ENCODE measurements at regions not wholly inside any gene's neighbourhood (a gene's known extent, or its start where the extent isn't known, plus 50 kb on each side); places are given as distances from the start of the nearest gene placed in this dataset.

DNA sequence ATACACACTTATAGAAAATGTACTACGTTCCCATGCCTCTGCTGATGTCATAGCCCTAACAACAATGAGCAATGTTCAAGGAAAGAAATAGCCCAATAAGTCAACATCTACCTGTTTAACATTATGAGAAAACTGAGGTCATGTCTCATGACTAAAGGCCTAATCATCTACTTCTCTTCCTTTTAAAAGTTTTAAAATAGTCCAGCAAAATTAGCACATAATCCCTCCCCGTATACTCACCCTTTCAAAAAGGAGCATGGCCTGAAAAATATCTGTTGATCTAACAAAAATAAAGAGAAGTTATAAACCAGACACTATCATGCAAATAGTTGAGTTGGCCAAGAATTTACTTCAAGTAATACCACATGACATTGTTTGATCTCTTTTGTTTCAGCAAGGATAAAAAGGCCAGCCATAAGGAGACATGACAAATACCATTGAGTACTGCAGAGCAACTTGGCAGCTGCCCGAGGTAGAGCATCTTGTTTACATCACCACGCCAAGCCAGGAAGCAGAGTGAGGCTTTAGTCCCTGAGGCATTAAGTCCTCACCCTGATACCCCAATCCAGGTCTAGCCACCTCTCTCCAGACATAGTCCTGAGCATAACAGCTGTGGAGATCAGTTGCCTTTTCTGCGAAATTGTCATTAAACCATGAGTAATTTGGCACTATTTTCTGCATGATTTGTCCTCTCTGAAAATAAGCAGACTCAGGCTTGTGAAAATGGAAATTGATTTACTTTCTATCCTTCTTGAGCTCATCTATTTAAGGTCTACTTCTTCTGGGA lies 137.4 kb upstream of the ETAA1 start:
- DNase-seq (ENCODE audit: low read depth in 2 of 2) = peak; percentile 78 to 97
- TF ChIP-seq, protein P1, sequence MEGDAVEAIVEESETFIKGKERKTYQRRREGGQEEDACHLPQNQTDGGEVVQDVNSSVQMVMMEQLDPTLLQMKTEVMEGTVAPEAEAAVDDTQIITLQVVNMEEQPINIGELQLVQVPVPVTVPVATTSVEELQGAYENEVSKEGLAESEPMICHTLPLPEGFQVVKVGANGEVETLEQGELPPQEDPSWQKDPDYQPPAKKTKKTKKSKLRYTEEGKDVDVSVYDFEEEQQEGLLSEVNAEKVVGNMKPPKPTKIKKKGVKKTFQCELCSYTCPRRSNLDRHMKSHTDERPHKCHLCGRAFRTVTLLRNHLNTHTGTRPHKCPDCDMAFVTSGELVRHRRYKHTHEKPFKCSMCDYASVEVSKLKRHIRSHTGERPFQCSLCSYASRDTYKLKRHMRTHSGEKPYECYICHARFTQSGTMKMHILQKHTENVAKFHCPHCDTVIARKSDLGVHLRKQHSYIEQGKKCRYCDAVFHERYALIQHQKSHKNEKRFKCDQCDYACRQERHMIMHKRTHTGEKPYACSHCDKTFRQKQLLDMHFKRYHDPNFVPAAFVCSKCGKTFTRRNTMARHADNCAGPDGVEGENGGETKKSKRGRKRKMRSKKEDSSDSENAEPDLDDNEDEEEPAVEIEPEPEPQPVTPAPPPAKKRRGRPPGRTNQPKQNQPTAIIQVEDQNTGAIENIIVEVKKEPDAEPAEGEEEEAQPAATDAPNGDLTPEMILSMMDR (IDR thresholded peaks at IDR 0.05; ENCODE audit: low read depth, low read length) = no peak
- H3K4me3 ChIP-seq (replicated peaks in 1 of 2; ENCODE audit: low read depth in 2 of 2, low read length in 2 of 2) = no peak overlapping the region

DNA sequence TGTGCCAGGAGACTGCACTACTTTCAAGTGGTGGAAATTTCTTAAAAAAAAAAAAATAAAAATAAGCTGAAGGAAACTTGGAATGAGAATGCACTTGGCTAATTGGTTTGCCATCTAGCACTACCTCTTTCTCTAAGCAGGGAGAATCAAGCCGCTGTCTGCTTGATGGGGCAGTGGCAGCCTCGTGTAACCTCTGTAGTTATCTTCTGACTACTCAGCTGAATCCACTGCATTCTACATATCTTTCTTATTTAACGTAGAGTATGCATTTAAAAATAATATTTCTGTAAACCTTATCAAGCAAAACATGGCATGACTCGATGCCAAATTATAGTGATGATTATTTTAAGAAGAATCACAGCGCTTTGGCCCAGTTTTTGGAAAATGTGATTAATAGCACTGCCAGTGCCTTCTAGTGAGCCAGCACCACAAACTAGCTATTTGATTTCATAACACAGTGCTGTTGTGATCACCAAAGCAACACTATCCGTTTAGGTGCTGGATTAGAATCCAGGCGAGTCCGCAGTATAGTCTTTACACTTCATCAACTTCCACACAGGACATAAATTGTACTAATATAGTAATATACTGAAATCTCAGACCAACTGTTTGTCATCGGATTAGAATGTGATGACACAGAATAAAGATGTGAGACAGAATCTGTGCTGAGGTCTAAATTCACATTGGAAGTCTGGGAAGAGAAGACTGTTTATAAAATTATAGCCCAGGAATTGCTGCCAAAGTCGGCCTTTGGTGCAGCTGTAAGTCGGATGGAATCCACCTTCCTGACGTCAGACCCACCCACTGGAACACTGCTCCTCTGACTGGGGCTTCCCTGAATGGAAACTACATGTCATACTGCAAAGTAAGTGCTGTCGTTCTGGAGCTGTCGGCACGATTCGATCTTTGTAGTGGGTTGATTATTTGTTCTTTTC lies 136.5 kb upstream of the ETAA1 start:
- TF ChIP-seq, protein P1 (IDR thresholded peaks at IDR 0.05; ENCODE audit: low read depth, low read length) = no peak
- peak overlapping the region in 1 of 2 donors; percentile 22 for H3K4me3 ChIP-seq (replicated peaks in 1 of 2; ENCODE audit: low read depth in 2 of 2, low read length in 2 of 2)
- DNase-seq (ENCODE audit: low read depth in 2 of 2) = peak; percentile 85 to 99

DNA sequence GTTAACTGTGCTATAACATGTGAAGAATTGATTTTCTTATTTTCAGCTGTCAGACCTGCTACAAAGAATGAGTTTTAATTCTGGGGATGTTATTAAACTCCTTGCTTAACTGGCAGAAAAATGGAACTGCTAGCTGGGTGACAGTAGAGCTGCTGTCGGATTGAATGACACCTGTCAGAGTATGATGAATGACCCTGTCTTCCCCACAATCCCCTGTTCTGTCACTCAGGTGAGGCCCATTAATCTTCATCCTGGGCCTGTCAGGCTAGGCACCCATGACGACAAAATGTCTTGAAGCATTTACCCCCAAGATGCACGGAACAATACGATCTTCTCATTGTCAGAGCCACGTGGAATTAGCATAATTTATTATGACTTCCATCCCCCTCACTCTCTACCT lies 129.9 kb upstream of the ETAA1 start:
- no peak overlapping the region for H3K4me3 ChIP-seq (replicated peaks in 1 of 2; ENCODE audit: low read depth in 2 of 2, low read length in 2 of 2)
- TF ChIP-seq, protein P1 (IDR thresholded peaks at IDR 0.05; ENCODE audit: low read depth, low read length) = no peak
- DNase-seq (ENCODE audit: low read depth in 2 of 2) = no peak

DNA sequence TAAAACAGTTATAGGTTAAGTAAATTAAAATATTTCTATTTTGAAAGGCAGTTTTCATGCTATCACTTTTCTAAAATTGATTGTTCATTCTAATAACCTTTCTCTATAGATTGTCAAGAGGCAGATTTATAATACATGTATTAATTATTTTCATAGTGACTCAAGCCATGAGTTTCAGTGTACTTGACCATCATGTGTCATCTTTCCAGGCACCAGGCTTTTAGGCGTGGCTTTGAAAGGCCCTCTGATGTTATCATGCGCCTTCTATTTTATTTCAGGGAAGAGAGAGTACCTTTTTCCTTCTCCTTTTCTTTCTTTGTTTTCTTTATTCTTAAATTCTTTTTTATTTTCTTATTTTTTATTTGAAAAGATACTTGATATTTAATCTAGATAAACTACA lies 128.3 kb upstream of the ETAA1 start:
- no peak overlapping the region for H3K4me3 ChIP-seq (replicated peaks in 1 of 2; ENCODE audit: low read depth in 2 of 2, low read length in 2 of 2)
- TF ChIP-seq, protein P1 (IDR thresholded peaks at IDR 0.05; ENCODE audit: low read depth, low read length) = no peak
- peak in 1 of 2 donors; percentile 83 for DNase-seq (ENCODE audit: low read depth in 2 of 2)

DNA sequence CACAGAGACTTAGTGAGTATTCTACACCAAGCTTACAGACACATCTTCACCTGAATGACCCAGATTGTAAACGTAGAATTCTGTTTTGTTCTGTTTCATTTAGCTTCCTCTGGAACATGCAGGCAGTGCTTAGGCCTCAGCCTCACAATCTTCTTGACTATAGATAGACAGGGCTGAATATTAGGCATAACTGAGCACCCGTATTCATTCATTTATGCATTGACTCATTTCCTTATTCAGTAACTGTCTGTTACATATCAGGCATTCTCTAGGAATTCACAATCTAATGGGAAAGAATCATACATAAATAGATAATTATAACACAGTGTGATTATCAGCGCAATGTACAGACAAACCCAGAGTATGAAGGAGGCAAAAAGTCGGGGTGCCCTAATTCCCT lies 124.9 kb upstream of the ETAA1 start:
- no peak overlapping the region for H3K4me3 ChIP-seq (replicated peaks in 1 of 2; ENCODE audit: low read depth in 2 of 2, low read length in 2 of 2)
- TF ChIP-seq, protein P1 (IDR thresholded peaks at IDR 0.05; ENCODE audit: low read depth, low read length) = no peak
- peak in 1 of 2 donors; percentile 49 for DNase-seq (ENCODE audit: low read depth in 2 of 2)

DNA sequence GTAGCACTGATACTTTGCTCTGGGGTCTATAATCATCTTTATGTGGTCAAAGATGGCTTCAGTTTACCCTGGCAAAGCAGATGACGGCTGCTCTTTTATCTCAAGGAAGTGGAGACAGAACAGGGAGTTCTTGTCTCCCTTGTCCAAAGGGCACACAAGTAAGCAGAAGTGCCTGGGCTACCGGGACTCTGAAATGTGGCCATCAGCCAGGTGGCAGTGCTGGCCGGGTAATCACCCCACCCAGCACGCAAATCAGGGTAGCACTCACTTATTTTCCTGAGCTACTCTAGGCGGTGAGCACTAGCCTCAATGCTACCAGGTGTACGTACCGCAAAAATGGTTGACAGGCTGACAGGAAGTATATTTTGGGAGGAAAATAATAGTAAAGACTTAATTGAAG lies 119.7 kb upstream of the ETAA1 start:
- DNase-seq (ENCODE audit: low read depth in 2 of 2) = no peak
- no peak overlapping the region for H3K4me3 ChIP-seq (replicated peaks in 1 of 2; ENCODE audit: low read depth in 2 of 2, low read length in 2 of 2)
- TF ChIP-seq, protein P1 (IDR thresholded peaks at IDR 0.05; ENCODE audit: low read depth, low read length) = no peak
